Hippocampal formation (tissue), 2 donors: ENCODE measurements at regions not wholly inside any gene's neighbourhood (a gene's known extent, or its start where the extent isn't known, plus 50 kb on each side); places are given as distances from the start of the nearest gene placed in this dataset.

Experiments
- DNase-seq, 2 donors: peaks; one replicate each; lab custom pipeline; 2025; lab: John Stamatoyannopoulos, UW

DNA sequence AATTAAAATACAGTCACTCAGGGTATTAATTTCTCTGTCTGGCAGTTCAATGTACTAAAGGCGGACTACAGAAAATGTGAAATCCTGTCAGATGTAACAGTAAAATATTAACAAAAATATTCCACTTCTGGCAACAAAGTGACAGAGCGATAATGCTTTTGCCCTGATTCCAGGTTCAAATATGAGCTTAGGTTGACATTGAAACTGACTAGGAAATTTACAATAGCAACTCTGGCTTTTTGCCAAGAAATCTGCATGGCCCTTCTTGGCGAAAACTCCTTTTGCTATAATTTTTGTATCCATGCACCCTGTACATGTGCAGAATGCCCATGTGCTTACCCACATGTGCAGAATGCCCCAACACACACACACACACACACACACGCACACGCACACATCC lies 552.2 kb downstream of the MDFIC start:
- no peak for DNase-seq

DNA sequence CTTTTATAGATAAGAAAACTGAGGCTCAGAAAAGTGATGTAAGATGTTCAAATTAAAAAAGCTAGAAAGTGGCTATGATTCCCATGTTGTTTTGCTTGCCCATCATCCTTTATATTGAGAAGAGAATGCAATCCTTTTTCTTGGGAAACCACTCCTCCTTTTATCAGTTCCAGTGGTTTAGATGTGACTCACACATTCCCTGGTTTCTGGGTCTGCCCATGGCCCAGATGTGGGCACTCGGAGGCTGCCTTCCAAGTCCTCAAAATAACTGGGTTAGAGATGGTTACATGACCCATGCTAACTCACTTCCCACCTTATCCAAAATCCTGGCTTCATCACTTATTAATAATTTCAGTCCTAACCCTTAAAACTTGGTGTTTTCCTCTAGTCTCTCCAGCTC lies 550.0 kb downstream of the MDFIC start:
- no peak for DNase-seq

DNA sequence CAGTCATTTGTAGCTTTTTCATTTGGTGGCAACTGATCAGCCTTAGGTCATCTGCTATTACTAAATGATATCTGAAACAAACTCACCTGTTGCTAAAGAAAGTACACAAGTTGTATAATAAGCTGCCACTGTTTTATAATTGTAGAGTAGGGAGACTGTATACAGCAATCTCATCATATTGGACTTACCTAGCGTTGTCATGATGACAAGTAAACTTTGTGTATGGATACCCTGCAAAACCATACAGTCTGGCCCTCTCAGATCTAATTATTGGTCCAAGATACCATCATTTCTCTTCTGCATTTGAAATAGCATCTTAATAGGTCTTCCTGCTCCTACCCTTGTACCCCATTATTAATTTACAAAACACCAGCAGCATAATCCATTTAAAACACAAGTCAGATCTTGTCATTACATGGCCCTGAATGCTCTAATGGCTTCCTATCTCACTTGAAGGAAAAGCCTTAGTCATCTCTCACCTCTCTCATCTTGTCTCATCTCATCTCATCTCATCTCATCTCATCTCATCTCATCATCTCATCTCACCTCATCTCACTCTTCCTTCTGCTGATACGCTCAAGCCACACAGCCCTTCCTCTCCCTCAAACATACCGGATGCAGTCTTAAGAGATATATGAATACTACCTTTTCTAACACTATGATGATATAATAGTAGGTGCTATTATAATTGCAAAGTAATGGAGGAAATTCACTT lies 540.6 kb downstream of the MDFIC start:
- DNase-seq, result no peak

DNA sequence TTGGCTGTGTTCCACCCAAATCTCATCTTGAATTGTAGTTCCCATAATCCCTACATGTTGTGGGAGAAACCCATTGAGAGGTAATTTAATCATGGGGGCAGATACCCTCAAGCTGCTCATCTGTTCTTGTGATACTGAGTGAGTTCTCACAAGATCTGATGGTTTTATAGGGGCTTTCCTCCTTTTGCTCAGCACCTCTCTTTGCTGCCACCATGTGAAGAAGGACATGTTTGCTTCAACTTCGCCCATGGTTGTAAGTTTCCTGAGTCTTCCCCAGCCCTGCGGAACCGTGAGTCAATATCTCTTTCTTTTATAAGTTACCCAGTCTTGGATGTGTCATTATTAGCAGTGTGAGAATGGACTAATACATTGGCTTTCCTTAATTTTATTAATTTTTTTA lies 527.8 kb downstream of the MDFIC start:
- DNase-seq, result no peak

- DNase-seq, result no peak
Measured at GRCh38 chr7:115447495-115447894, 525.6 kb downstream of the MDFIC start.

DNA sequence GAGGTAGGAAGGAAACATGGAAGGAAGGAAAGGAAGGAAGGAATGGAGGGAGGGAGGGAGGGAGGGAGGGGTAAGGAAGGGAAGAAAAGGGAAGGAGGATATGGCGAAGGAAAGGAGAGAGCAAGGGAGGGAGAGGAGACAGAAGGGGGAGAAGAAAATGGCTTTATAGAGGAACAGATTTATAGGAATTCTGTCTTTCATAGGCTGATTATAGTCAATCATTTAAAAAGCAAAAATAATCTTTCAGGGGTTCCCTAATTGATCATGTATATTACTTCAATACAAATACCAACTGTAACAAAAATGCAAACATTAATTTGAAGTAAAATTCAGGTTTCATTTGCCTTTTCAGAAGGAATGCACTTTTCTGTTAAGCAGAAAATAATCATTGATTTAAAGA lies 519.1 kb downstream of the MDFIC start:
- no peak for DNase-seq

DNA sequence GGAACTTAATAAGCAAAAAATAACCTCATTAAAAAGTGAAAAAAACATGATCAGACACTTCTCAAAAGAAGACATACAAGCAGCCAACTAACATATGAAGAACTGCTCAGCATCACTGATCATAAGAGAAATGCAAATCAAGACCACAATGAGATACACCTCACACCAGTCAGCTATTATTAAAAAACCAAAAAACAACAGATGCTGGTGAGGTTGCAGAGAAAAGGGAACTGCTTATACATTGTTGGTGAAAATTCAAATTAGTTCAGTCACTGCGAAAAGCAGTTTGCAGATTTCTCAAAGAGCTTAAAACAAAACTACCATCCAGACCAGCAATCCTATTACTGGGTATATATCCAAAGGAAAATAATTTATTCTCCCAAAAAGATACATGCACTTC lies 513.3 kb downstream of the MDFIC start:
- no peak for DNase-seq

GRCh38 chr7:115429918-115430317 lies 508.0 kb downstream of the MDFIC start:
- no peak for DNase-seq

- no peak for DNase-seq
Measured at GRCh38 chr7:115417662-115418061, 495.8 kb downstream of the MDFIC start.

DNA sequence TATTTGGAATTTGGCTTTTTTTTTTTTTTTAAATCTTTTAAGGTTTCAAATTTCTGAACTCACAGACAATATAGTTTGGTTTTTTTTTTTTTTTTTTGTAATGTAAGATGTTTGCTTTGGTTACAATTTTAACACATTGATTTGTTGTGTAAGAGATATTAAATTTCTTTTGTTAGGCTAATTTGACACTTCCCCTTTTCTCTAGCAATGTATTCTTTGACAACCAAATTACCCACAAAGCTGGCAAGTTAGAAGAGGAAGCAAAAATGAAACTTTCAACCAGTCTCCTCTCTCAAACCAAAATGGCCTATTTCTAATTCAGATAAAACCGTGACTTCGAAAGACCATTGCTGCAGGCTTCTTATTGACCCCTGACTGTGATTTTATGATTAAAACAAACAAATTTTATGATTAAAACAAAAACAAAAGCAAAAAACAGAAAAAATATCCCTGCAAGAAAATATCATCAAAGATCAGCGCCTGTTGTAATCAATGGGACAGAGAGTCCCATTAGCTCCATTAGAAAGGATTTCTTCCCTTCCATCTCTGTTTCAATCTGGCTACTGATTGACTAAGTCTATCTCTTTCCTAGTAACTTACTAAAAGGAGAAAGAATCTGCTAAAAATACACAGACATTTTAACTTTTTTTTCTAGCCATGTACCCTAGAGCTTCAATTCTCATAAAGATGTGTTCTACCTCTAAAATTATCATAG lies 489.2 kb downstream of the MDFIC start:
- DNase-seq, result no peak

GRCh38 chr7:115410434-115410820 lies 488.5 kb downstream of the MDFIC start:
- no peak for DNase-seq

DNA sequence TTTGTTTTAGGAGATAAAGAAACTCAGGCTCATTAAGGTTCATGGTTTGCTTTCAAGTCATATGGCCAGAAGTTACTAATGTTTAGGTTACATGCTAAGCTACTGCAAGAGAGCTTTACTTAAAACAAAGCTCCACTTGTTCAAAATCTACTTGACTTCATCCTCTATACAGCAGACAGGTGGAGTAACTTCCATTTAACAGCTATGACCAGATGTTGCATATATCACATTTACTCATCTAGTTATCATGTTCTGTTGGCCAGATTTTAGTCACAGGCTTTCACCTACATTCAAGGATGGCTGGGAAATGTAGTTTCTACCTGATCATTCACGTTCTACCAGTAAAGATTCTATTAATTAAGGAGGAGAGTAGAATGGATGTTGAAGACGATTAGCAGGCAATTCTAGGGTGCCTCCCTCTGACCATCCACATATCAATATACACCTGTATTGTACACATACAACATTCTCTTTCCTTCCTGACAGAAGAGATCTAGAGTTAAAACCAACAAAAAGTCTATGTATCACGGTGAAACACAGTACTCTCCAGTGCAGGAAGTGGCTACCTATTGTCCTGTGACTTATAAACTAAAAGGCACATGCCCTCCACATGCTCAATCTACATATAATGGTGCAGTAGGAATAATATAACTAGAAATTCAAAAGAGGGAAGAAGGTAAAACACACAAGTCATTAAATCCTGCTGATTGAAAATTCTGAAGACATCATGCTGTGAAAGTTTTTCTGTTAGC lies 488.0 kb downstream of the MDFIC start:
- no peak for DNase-seq

GRCh38 chr7:115406219-115406618 lies 484.3 kb downstream of the MDFIC start:
- DNase-seq, result no peak

DNA sequence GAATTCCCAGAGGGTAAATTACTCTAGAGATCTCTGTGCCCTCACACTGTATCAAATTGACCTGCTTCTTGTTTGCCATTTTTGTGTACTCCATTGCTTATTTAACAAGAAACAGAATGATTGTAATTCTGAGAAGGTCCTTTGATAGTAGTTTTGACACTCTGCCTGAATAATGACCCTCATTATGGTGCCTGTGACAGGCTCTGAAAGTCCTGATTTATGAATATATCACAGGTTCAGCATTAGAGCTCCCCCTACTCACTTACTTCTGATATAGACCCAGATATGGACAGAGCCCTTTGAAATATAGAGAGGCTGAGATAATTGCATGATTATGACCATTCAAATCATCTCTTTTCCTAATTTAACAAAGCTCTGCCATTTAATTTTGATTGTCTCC lies 465.2 kb downstream of the MDFIC start:
- DNase-seq, result no peak

DNA sequence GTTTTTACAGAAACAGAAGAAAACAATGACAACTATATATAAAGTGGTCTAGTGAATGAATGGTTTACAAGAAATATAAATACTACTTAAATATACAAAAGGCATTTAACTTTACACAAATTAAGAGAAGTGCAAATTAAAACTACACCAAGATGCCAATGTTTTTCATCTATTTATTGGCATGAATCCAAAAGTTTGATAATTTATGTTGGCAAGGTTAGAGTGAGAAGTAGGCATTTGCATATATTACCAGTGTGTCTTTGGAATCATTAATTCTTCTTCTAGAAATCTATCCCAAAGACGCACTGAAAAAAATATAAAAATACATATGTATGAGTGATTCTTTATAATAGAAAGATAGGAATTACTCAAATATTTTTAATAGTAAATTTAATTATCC lies 457.4 kb downstream of the MDFIC start:
- no peak for DNase-seq

GRCh38 chr7:115368998-115369397 lies 447.1 kb downstream of the MDFIC start:
- no peak for DNase-seq

DNA sequence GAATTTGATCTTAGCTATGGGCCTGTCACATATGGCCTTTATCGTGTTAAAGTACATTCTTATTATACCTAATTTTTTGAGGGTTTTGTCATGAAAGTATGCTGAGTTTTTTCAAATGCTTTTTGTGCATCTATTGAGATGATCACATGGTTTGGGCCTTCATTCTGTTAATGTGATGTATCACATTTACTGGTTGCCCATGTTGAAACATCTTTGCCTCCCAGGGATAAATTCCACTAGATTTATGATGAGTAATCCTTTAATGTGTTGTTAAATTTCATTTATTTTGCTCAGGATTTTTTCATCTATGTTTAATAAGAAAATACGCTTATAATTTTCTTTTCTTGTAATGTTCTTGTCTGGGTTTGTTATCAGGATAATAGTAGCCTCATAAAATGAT lies 442.0 kb downstream of the MDFIC start:
- DNase-seq, result no peak

DNA sequence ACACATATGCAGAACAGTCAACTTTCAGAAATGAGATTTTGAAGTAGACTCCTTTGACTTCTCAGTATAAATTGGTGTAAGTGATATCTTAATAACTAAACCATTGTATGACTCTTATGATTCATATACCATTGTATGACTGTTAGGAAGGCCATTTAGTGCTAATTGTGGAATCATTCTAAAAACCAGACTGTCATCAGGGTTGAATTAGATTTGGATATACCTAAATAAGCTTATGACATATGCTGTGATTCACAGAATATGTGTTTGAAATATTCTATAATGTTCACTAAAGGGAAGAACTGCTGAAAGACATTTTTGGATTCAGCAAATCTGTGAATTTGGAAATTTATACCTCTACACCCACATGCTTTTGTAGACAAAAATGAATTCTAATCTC lies 438.1 kb downstream of the MDFIC start:
- no peak for DNase-seq

DNA sequence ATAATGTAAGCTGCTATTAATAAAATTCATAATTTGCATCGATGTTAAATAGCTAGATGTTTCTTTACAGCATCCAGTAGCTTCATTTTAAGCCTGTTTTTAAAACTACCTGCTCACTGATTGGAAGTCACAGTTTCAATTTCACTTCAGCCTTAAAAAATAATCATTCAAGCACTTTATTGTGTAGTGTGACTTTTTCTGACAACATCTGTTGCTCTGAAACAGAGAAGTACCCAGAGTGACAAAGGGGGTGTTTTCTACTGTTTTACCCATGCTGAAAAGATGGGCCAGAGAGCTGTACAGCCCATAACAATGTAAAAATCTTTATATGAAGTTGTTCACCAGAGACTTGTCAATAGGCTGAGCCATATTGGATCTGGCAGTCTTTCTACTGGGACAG lies 437.2 kb downstream of the MDFIC start:
- DNase-seq, result no peak

DNA sequence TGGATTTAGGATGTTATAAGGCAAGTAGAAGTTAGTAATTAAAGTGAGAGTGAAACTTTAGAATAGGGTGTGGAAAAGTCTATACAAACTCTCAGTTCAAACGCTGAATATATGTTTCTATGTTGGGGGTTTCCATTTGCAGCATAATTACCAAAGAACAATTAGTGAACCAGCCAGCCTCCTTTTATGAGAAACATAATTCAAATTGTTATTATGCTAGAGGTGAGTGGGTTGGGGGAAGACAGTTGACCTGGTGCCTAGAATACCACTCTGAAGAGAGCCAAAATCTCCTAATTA lies 435.8 kb downstream of the MDFIC start:
- DNase-seq, result no peak

DNA sequence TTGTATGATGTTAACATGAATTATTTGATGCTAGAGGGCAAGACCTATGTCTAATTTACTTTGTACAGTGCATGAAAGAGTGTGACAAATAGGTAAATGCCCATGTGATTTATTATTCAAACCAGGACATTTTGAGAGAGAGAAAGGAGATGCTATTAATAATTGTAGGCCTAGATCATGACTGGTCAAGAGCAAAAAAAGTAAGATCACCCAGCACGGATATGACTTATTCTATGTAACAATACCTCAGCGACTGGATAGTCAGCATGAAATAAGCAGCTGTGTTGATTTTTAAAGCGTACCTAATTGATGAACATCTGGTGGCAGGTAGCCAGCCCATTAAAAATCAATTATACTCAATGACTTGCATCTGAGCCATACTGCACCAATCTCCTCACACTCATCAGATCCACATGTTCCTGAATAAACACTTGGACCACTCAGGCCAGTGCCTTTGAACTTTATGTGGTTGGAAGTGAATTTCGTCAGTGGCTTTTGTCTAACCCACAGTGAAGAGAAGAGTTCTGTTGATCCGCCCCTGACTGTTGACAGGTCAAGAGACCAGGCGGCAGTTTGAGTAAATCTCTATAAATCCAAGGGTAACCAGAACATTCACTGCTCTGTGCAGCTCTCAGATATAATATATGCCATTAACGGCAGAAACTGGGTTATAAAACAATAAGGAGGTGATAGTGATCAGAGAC lies 435.3 kb downstream of the MDFIC start:
- no peak for DNase-seq

DNA sequence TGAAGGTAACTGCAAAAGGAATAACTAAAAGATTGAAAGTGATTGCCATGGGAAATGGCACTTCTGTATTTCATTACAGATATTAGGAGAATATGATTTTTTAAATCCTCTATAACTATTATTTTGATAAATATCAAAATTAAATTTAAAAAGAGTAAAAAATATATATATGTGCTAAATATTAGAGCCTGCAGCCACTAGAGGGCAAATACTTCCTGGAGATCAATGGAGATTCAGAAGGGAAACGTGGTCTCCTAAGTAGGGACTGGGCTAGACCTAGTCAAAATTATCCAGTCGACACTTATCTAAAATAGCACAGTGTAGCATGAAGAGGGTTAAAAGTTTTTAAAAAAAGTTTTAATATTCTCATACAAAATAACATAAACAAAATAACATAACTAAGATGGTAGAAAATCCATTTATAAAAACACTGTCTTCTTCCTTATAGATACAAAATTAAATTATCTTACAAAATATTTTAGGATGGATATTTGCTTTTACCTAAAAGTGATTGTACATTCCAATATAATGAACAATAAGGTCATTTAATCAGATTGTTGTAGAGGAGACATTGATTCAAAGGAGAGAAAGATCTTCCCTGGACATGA lies 434.3 kb downstream of the MDFIC start:
- DNase-seq, result no peak
